Common myeloid progenitor, CD34-positive (primary cell): ENCODE measurements at regions not wholly inside any gene's neighbourhood (a gene's known extent, or its start where the extent isn't known, plus 50 kb on each side); places are given as distances from the start of the nearest gene placed in this dataset.

Source experiments
- CTCF ChIA-PET: fragments of 350-600 bp; sonication (Branson Sonifier 250); formaldehyde crosslinking; loops from one replicate; lab custom pipeline; 2021; ENCODE audit warnings: antibody characterized with exemption; lab: Charles Lee
- POLR2A ChIA-PET: fragments of 350-600 bp; sonication (Branson Sonifier 250); formaldehyde crosslinking; loops from one replicate; lab custom pipeline; 2021; ENCODE audit warnings: antibody characterized with exemption; lab: Charles Lee
- DNase-seq, 3 donors: peaks; one replicate each; pipeline versions ENCODE4 v3.0.0 to v3.0.0-alpha.2; 2013
- H3K27ac ChIP-seq, 2 experiments: 1 replicate in 1 of 2; 2 replicates in 1 of 2; pipeline ENCODE4 v1.7.0; 2013; ENCODE audit warnings: inconsistent platforms in 2 of 2, low read length in 2 of 2, mild to moderate bottlenecking in 2 of 2, low read depth in 1 of 2, moderate library complexity in 1 of 2; ENCODE audit not compliant: severe bottlenecking in 2 of 2, insufficient read depth in 1 of 2, poor library complexity in 1 of 2
- H3K27me3 ChIP-seq, 5 experiments: replicated peaks in 2 of 5; 1 replicate in 3 of 5; 2 replicates in 2 of 5; pipeline versions ENCODE4 v1.6.1 to v1.7.0; 2013; ENCODE audit warnings: low read length in 4 of 5, mild to moderate bottlenecking in 2 of 5, moderate library complexity in 2 of 5, inconsistent platforms in 1 of 5; ENCODE audit not compliant: insufficient read depth in 5 of 5, control insufficient read depth in 4 of 5
- H3K36me3 ChIP-seq, 4 experiments: 1 replicate in 2 of 4; 2 replicates in 2 of 4; pipeline versions ENCODE4 v1.6.1 to v1.7.0; 2013; ENCODE audit warnings: low read length in 3 of 4, control low read depth in 1 of 4, mild to moderate bottlenecking in 1 of 4; ENCODE audit not compliant: control insufficient read depth in 4 of 4, insufficient read depth in 4 of 4
- H3K4me1 ChIP-seq, 4 experiments: 1 replicate in 3 of 4; 2 replicates in 1 of 4; pipeline versions ENCODE4 v1.6.1 to v1.7.1; 2013; ENCODE audit warnings: low read length in 3 of 4, mild to moderate bottlenecking in 3 of 4, control low read depth in 1 of 4, inconsistent platforms in 1 of 4, moderate library complexity in 1 of 4; ENCODE audit not compliant: control insufficient read depth in 4 of 4, insufficient read depth in 4 of 4; ENCODE audit errors: control extremely low read depth in 1 of 4
- H3K4me3 ChIP-seq, 7 experiments: 1 replicate in 4 of 7; 2 replicates in 3 of 7; pipeline versions ENCODE4 v1.5.1 to v1.7.0; 2013; ENCODE audit warnings: mild to moderate bottlenecking in 7 of 7, low read length in 6 of 7, moderate library complexity in 6 of 7, inconsistent platforms in 2 of 7, low read depth in 2 of 7, control low read depth in 1 of 7; ENCODE audit not compliant: insufficient read depth in 4 of 7, control insufficient read depth in 1 of 7; ENCODE audit errors: extremely low read depth in 1 of 7
- H3K9me3 ChIP-seq, 5 experiments: 1 replicate in 4 of 5; 2 replicates in 1 of 5; pipeline versions ENCODE4 v1.6.1 to v1.7.1; 2013; ENCODE audit warnings: low read length in 4 of 5, mild to moderate bottlenecking in 2 of 5, inconsistent platforms in 1 of 5, low read depth in 1 of 5, moderate library complexity in 1 of 5; ENCODE audit not compliant: control insufficient read depth in 4 of 5, insufficient read depth in 2 of 5; ENCODE audit errors: control extremely low read depth in 1 of 5
- WGBS: methylation state at CpG from one replicate; pipeline ENCODE4 v1.1.5; 2013; ENCODE audit not compliant: insufficient coverage; 5-methylcytosine and 5-hydroxymethylcytosine counted together

DNA sequence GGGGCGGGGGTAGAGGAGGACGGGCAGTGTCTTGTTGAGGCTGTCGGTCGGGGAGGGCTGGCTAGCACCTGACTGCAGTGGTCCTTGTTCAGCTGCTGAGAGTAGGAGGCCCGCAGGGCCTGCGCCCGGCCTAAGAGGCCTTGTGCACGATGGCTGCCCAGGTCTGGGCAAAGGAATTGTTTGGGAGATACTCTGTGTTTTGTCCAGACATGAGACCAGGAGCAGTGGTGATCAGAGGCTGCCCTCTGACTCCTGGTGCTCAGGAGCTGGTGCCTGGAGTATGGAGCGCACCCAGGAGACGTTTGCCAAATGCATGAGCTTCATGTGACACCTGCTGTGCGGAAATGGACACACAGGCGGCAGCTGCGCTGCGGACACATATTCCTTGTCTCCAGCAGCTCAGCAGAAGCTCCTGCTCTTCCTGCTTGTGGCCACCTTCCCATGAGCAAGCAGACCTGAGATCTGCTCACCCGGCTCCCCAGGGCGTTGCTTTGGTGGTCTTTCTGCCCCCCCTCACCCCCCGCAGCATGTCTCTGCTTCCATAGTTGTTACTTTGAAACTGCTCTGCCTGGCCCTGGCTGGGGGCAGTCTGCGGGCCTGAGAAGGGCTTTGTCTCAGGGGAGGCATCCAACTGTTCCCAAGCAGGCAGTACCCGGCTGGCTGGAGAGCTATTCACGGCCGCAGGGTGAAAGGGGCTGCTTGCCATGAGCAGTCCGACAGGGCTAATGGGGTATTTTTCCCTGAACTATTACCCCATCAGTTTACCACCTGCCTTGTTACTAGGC, 163.9 kb downstream of the TEX29 start:
- ChIA-PET POLR2A (no interaction called here), CTCF (no interaction called here)
- Histone ChIP-seq H3K9me3 (peaks cover 0 to 23% (median 12%) of the 10 kb centered on the region in 5 experiments), H3K4me1 (no peaks in the 10 kb centered on the region), H3K27me3 (peaks cover 0 to 32% (median 6%) of the 10 kb centered on the region in 5 experiments), H3K4me3 (no peak overlapping the region), H3K36me3 (no peaks in the 10 kb centered on the region), H3K27ac (no peak overlapping the region)
- 86% methylated on average over 19 of the region's 22 CpGs for WGBS
- no peak for DNase-seq

DNA sequence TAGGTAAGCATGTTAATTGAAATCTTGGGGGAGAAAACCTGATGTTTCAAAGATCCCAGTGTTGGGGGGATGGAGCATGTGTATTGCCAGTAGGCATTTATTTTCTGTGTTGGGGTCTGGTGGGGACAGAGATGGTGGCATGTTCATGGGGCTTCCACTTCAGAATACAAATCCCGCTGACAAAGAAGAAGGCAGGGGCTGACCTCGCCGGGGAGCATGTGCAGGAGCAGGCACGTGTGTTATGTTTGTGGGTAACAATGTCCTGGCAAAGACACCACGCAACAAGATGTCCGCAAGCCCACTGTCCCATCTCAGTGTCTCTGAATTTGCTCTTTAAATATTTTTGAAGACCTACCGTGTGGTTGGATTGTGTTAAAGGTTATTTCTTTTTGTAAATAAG, 164.5 kb downstream of the TEX29 start:
- no peak overlapping the region for H3K27ac ChIP-seq
- ChIA-PET CTCF (no interaction called here), POLR2A (no interaction called here)
- H3K36me3 ChIP-seq: no peaks in the 10 kb centered on the region
- WGBS: 96% methylated on average over 6 of the region's 7 CpGs
- no peaks in the 10 kb centered on the region for H3K4me1 ChIP-seq
- DNase-seq: no peak
- peaks cover 0 to 23% (median 12%) of the 10 kb centered on the region in 5 experiments for H3K9me3 ChIP-seq
- H3K27me3 ChIP-seq: peaks cover 0 to 31% (median 6%) of the 10 kb centered on the region in 5 experiments
- no peak overlapping the region for H3K4me3 ChIP-seq

DNA sequence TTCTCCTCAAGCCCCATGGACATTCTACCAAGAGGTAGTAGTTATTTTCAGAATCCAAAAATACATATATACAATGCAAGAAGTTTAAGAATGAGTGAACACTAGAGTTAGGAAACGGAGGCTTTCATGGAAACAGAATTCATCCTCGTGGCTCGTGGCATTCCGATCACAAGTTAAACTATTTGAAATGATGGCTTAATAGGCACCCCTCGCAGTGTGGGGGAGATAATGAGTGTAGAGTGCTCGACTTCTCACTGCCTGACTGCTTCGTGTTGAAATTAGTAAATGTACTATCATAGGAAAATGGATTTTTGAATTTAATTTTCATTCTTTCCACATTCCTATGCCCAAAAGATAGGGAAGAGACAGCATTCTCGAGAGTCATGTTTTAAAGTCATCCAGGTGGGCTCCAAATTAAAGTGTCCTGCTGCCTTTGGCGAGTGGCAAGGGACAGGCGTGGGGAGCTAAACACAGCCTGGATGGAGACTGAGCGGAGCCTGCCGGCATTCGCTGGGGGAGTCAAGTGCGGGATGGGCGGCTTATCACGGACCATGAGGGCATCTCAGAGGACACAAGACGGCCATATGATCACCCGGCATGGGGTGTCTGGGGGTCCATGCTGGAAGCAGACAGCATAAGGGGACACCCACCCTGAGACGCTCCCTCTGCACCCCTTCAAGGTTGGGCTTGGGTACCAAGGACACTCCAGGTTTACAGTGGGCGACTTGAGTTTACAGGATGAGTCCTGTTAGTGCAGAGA, 165.2 kb downstream of the TEX29 start:
- no peak overlapping the region for H3K4me3 ChIP-seq
- POLR2A ChIA-PET: no interaction called here
- no peak overlapping the region for H3K27ac ChIP-seq
- H3K4me1 ChIP-seq: no peaks in the 10 kb centered on the region
- CTCF ChIA-PET: no interaction called here
- H3K9me3 ChIP-seq: peaks cover 0 to 23% (median 12%) of the 10 kb centered on the region in 5 experiments
- no peak for DNase-seq
- WGBS: 97% methylated on average over 16 of the region's 20 CpGs
- no peaks in the 10 kb centered on the region for H3K36me3 ChIP-seq
- H3K27me3 ChIP-seq: peaks cover 0 to 25% (median 6%) of the 10 kb centered on the region in 5 experiments

DNA sequence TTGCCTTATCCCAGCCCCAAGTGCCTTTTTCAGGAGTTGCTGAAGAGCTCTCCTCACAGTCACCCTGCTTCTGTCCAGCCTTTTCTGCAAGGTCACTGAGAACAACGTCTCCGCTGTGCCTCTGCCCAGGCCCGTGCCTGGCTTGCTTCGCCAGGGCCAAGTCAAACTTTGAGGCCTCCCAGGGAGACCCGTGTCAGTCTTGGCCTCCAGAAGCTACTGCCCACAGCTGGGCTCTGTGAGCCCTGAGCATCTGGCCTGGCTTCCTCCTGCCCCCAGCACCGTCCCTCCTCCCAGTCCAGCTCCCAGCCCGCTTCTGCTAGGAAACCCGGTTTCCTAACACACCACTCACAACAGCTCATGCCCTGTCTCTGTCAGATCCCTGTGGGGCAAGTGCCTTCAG, 165.9 kb downstream of the TEX29 start:
- DNase-seq: no peak
- Histone ChIP-seq H3K36me3 (no peaks in the 10 kb centered on the region), H3K4me3 (no peak overlapping the region), H3K27me3 (peaks cover 0 to 29% (median 4%) of the 10 kb centered on the region in 5 experiments), H3K9me3 (peaks cover 0 to 23% (median 12%) of the 10 kb centered on the region in 5 experiments), H3K27ac (no peak overlapping the region), H3K4me1 (no peaks in the 10 kb centered on the region)
- ChIA-PET CTCF (no interaction called here), POLR2A (no interaction called here)
- WGBS: 95% methylated on average over 7 of the region's 8 CpGs

DNA sequence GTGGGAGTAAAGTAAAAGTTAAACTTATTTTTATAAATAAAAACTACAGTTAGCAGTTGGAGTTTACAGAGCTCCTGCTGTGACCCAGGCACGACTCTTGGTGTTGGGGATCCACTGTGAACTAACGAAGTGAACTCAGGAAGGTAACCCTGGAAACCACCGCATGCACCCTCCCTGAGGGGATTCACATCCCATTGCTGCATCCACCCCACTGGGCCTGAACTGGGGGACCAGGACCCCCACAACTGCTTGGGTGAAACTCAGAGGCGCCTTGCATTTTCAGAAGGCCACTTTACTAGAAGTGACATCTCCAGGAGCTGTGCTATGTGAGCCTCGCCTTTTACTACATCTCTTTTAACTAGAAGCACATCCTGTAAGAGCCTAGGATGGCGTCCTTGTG, 166.4 kb downstream of the TEX29 start:
- Histone ChIP-seq H3K36me3 (no peaks in the 10 kb centered on the region), H3K27me3 (peaks cover 0 to 33% (median 4%) of the 10 kb centered on the region in 5 experiments), H3K4me1 (no peaks in the 10 kb centered on the region), H3K27ac (no peak overlapping the region), H3K4me3 (no peak overlapping the region), H3K9me3 (peaks cover 0 to 23% (median 12%) of the 10 kb centered on the region in 5 experiments)
- POLR2A ChIA-PET: no interaction called here
- CTCF ChIA-PET: no interaction called here
- no peak for DNase-seq
- WGBS: 87% methylated on average over 3 of the region's 6 CpGs

DNA sequence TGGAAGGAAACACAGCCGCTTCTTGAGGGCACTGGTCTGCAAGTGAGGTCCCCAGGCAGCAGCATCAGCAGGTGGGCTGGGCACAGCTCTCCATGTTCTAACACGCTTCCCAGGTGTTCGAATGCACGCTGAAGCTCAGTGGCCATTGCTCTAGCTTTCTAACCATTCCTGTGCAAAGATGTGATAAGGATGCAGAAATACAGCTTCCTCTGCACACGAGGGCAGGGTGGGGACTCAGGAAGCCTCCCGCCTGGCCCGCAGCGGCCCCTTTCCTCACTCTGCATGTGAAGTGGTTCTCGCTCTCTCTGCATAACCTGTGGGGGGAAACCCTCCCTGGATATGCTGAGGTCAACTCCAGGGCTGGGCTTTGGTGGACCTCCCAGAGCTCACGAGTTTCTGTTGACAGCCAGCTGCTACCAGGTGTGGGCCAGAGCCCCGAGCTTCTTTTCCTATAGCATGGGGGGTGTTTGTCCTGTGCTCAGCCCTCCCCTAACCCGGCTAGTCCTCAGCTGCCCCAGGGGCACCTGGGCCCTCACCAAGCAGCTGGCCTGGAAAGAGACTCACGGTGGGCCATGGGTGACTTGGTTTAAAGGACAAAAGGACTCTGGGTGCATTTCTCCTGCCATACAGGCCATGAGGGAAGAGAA, 168.2 kb downstream of the TEX29 start:
- 77% methylated on average over 12 of the region's 13 CpGs for WGBS
- H3K9me3 ChIP-seq: peaks cover 0 to 23% (median 12%) of the 10 kb centered on the region in 5 experiments
- H3K27ac ChIP-seq: no peak overlapping the region
- ChIA-PET CTCF (interaction anchor here (1.9 kb wide), 1 partner anchor 955 kb away, joined by 5 read pairs; no protein-coding TSS in a partner anchor), POLR2A (no interaction called here)
- H3K4me3 ChIP-seq: no peak overlapping the region
- no peaks in the 10 kb centered on the region for H3K36me3 ChIP-seq
- peaks cover 0 to 38% (median 7%) of the 10 kb centered on the region in 5 experiments for H3K27me3 ChIP-seq
- H3K4me1 ChIP-seq: no peaks in the 10 kb centered on the region
- no peak for DNase-seq
